Keratinocyte (primary cell): ENCODE measurements at regions not wholly inside any gene's neighbourhood (a gene's known extent, or its start where the extent isn't known, plus 50 kb on each side); places are given as distances from the start of the nearest gene placed in this dataset.

ENCODE experiments used
- DNase-seq: peaks from one replicate; pipeline ENCODE4 v3.0.0-alpha.2; 2011; ENCODE audit warnings: low read depth, missing footprints, low spot score
- FAIRE-seq: peaks from 2 replicates; lab custom pipeline; 2011; peaks lifted over from hg19 to GRCh38; lab: Jason Lieb, UNC
- H2AFZ ChIP-seq: 2 replicates; pipeline ENCODE4 v1.6.0; 2012; ENCODE audit warnings: low read length, control low read depth, inconsistent platforms; ENCODE audit not compliant: control insufficient read depth
- H3K27ac ChIP-seq: 2 replicates; pipeline ENCODE4 v1.5.1; 2011; ENCODE audit warnings: low read length; ENCODE audit not compliant: control insufficient read depth, insufficient read depth
- H3K27me3 ChIP-seq: 3 replicates; pipeline ENCODE4 v1.6.0; 2011; ENCODE audit warnings: low read length; ENCODE audit not compliant: control insufficient read depth, insufficient read depth; ENCODE audit errors: extremely low read depth
- H3K36me3 ChIP-seq, 2 experiments: 2 replicates in 1 of 2; 3 replicates in 1 of 2; pipeline ENCODE4 v1.5.1; 2011; ENCODE audit warnings: low read length in 2 of 2, mild to moderate bottlenecking in 1 of 2; ENCODE audit not compliant: control insufficient read depth in 2 of 2, insufficient read depth in 2 of 2; ENCODE audit errors: extremely low read depth in 1 of 2
- H3K4me1 ChIP-seq: 3 replicates; pipeline ENCODE4 v1.5.1; 2011; ENCODE audit warnings: low read length; ENCODE audit not compliant: control insufficient read depth, insufficient read depth; ENCODE audit errors: extremely low read depth
- H3K4me2 ChIP-seq: 3 replicates; pipeline ENCODE4 v1.6.0; 2011; ENCODE audit warnings: low read depth, low read length; ENCODE audit not compliant: control insufficient read depth, insufficient read depth; ENCODE audit errors: extremely low read depth
- H3K4me3 ChIP-seq, 3 experiments: fragments of 200-600 bp in 1 of 3; sonication (generic) in 1 of 3; 2 replicates in 2 of 3; 3 replicates in 1 of 3; pipeline ENCODE4 v1.5.1; 2011 to 2016; ENCODE audit warnings: low read length in 3 of 3, mild to moderate bottlenecking in 3 of 3, control low read depth in 2 of 3, inconsistent platforms in 1 of 3, low read depth in 1 of 3, mixed read lengths in 1 of 3, mixed run types in 1 of 3, moderate library complexity in 1 of 3; ENCODE audit not compliant: control insufficient read depth in 2 of 3, insufficient read depth in 2 of 3; ENCODE audit errors: extremely low read depth in 1 of 3
- H3K79me2 ChIP-seq: 2 replicates; pipeline ENCODE4 v1.6.0; 2012; ENCODE audit warnings: low read length; ENCODE audit not compliant: control insufficient read depth, insufficient read depth
- H3K9ac ChIP-seq: 3 replicates; pipeline ENCODE4 v1.6.0; 2011; ENCODE audit warnings: low read length; ENCODE audit not compliant: control insufficient read depth, insufficient read depth; ENCODE audit errors: extremely low read depth
- H3K9me1 ChIP-seq: 3 replicates; pipeline ENCODE4 v1.6.0; 2011; ENCODE audit warnings: low read length; ENCODE audit not compliant: control insufficient read depth, insufficient read depth; ENCODE audit errors: extremely low read depth
- H3K9me3 ChIP-seq: 2 replicates; pipeline ENCODE4 v1.5.1; 2012; ENCODE audit warnings: low read depth, low read length; ENCODE audit not compliant: control insufficient read depth
- H4K20me1 ChIP-seq: 3 replicates; pipeline ENCODE4 v1.6.0; 2011; ENCODE audit warnings: low read length; ENCODE audit not compliant: control insufficient read depth, insufficient read depth; ENCODE audit errors: extremely low read depth
- EZH2 ChIP-seq: IDR thresholded peaks from one replicate; pipeline ENCODE4 v1.6.1; 2012; ENCODE audit warnings: inconsistent platforms, mild to moderate bottlenecking, low read length, moderate library complexity
- dilution Hi-C: fragments of 300-500 bp; cut with MboI; formaldehyde crosslinking; loops from one replicate; pipeline ENCODE4 v1.7.0; 2020; ENCODE audit warnings: low sequenced_read_pairs; ENCODE audit not compliant: extremely low pct_ligation_motif_present
- TF ChIP-seq, protein P1 (sequence below), 3 experiments: IDR thresholded peaks in 1 of 3; conservative IDR thresholded peaks in 1 of 3; optimal IDR thresholded peaks in 1 of 3; 2 replicates in 2 of 3; 3 replicates in 1 of 3; pipeline versions ENCODE3 to v1.5.1; 2011; ENCODE audit warnings: low read length in 3 of 3, mild to moderate bottlenecking in 3 of 3, moderate library complexity in 2 of 3, control low read depth in 1 of 3, inconsistent platforms in 1 of 3; ENCODE audit not compliant: insufficient read depth in 2 of 3; ENCODE audit errors: extremely low read depth in 1 of 3

DNA sequence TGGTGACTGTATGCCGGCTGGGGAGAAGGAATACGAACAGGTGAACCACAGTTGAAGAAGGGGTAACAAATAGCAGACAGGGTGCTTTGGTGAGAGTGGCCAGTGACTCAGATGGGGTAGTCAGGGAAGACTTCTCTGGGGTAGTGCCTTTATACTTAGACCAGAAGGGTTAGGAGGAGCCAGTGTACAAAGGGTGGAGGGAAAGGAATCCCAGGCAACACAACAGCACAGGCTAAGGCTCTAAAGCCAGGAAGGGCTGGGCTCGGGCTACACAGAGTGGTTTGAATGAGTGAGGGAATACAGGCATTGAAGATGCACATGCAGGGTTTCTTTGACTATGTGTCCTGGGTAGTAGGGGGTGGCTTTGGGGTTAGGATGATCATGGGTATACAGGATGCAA, 70.6 kb upstream of the CXCL14 start:
- Histone ChIP-seq H3K9me3 (no peaks in the 10 kb centered on the region), H3K79me2 (no peaks in the 10 kb centered on the region), H3K4me3 (no peak overlapping the region), H3K9ac (no peak overlapping the region), H3K4me2 (no peak overlapping the region), H3K27ac (no peak overlapping the region), H3K9me1 (no peaks in the 10 kb centered on the region), H2AFZ (no peak overlapping the region), H3K4me1 (peaks cover 40% of the 10 kb centered on the region), H4K20me1 (no peaks in the 10 kb centered on the region), H3K36me3 (no peaks in the 10 kb centered on the region), H3K27me3 (no peaks in the 10 kb centered on the region)
- FAIRE-seq = no peak
- no peak for DNase-seq
- dilution Hi-C loops = no loop called here
- TF ChIP-seq EZH2 = no peak
- TF ChIP-seq, protein P1, sequence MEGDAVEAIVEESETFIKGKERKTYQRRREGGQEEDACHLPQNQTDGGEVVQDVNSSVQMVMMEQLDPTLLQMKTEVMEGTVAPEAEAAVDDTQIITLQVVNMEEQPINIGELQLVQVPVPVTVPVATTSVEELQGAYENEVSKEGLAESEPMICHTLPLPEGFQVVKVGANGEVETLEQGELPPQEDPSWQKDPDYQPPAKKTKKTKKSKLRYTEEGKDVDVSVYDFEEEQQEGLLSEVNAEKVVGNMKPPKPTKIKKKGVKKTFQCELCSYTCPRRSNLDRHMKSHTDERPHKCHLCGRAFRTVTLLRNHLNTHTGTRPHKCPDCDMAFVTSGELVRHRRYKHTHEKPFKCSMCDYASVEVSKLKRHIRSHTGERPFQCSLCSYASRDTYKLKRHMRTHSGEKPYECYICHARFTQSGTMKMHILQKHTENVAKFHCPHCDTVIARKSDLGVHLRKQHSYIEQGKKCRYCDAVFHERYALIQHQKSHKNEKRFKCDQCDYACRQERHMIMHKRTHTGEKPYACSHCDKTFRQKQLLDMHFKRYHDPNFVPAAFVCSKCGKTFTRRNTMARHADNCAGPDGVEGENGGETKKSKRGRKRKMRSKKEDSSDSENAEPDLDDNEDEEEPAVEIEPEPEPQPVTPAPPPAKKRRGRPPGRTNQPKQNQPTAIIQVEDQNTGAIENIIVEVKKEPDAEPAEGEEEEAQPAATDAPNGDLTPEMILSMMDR (optimal IDR thresholded peaks at IDR 0.05 in 1 of 3, IDR thresholded peaks at IDR 0.05 in 1 of 3, conservative IDR thresholded peaks at IDR 0.05 in 1 of 3; ENCODE audit: extremely low read depth in 1 of 3, insufficient read depth in 2 of 3, low read length in 3 of 3) = no peak

DNA sequence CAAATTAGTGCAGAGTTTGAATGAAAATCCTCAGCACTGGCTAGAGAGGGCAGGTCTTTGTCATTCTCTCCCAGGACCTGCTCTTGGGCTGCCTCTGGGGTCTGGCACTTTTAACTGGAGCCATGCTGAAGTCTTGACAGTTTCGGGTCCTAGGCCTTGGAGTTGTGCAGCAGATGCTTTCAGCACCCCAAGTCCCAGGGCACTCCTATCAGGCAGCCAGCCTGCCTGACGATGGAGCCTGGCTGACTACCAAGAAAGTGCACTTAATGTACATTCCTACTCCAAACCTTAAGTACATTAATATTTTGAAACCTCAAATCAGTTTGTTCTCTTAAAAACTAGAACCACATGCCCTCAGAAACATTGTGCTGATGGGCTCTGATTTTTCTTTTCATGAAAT, 69.3 kb upstream of the CXCL14 start:
- no peaks in the 10 kb centered on the region for H3K27me3 ChIP-seq
- no peaks in the 10 kb centered on the region for H3K9me1 ChIP-seq
- no peak overlapping the region for H3K9ac ChIP-seq
- H3K4me3 ChIP-seq = no peak overlapping the region
- H3K36me3 ChIP-seq = no peaks in the 10 kb centered on the region
- no peaks in the 10 kb centered on the region for H3K9me3 ChIP-seq
- FAIRE-seq (no peak), DNase-seq (no peak)
- no peak overlapping the region for H2AFZ ChIP-seq
- H3K4me2 ChIP-seq = no peak overlapping the region
- H3K79me2 ChIP-seq = no peaks in the 10 kb centered on the region
- no peak overlapping the region for H3K27ac ChIP-seq
- H3K4me1 ChIP-seq = peaks cover 40% of the 10 kb centered on the region
- TF ChIP-seq, protein P1 (optimal IDR thresholded peaks at IDR 0.05 in 1 of 3, IDR thresholded peaks at IDR 0.05 in 1 of 3, conservative IDR thresholded peaks at IDR 0.05 in 1 of 3; ENCODE audit: extremely low read depth in 1 of 3, insufficient read depth in 2 of 3, low read length in 3 of 3) = no peak
- no peak for TF ChIP-seq EZH2
- dilution Hi-C loops = no loop called here
- no peaks in the 10 kb centered on the region for H4K20me1 ChIP-seq
